ENCODE measurements at regions not wholly inside any gene's neighbourhood (a gene's known extent, or its start where the extent isn't known, plus 50 kb on each side); places are given as distances from the start of the nearest gene placed in this dataset.

GRCh38 chr9:103089357-103089756 lies 94.2 kb downstream of the CYLC2 start:
- TF ChIP-seq POLR2A (IDR thresholded peaks at IDR 0.05; ENCODE audit: low read length), result no peak
- TF ChIP-seq GATA1 (IDR thresholded peaks at IDR 0.05; ENCODE audit: low read depth, low read length), result no peak

All from erythroblast (primary cell).